ENCODE measurements at regions not wholly inside any gene's neighbourhood (a gene's known extent, or its start where the extent isn't known, plus 50 kb on each side); places are given as distances from the start of the nearest gene placed in this dataset.
"Not testable (repeated sequence)": the region's sequence is repeated elsewhere in the genome, so short reads cannot be mapped to it uniquely, and the experiment has no call there.

- TF ChIP-seq CTCF, POLR2A (IDR thresholded peaks at IDR 0.05): not testable (repeated sequence)
These were observed 941.9 kb upstream of the ADAMTS5 start for GRCh38 chr21:27908816-27909215.
